ENCODE measurements at regions not wholly inside any gene's neighbourhood (a gene's known extent, or its start where the extent isn't known, plus 50 kb on each side); places are given as distances from the start of the nearest gene placed in this dataset.

- TF ChIP-seq CTCF (conservative IDR thresholded peaks at IDR 0.05 in 1 of 2, IDR thresholded peaks at IDR 0.05 in 1 of 2; ENCODE audit: low read depth in 1 of 2, low read length in 2 of 2) (no peak), EZH2 (IDR thresholded peaks at IDR 0.05; ENCODE audit: low read length, missing control alignments) (no peak)
Measured at GRCh38 chr3:101989578-101990200, 140.4 kb downstream of the NFKBIZ start.

Data from fibroblast of lung (primary cell).